ENCODE measurements at regions not wholly inside any gene's neighbourhood (a gene's known extent, or its start where the extent isn't known, plus 50 kb on each side); places are given as distances from the start of the nearest gene placed in this dataset.

- WGBS (ENCODE audit: extremely low coverage, insufficient coverage, low lambda C conversion rate), result no CpG with 5 or more reads among the region's 5 CpGs
Measured at GRCh38 chr6:22361576-22361975, 64.7 kb upstream of the PRL start.

GRCh38 chr6:22362361-22362760, 65.5 kb upstream of the PRL start:
- no peak overlapping the region for H3K4me3 ChIP-seq (ENCODE audit: low read length)
- no peak overlapping the region for H3K56ac ChIP-seq (ENCODE audit: low read length)
- no peak overlapping the region for H4K5ac ChIP-seq (ENCODE audit: low read length)
- H3K4me1 ChIP-seq (ENCODE audit: control insufficient read depth, low read depth, low read length), result no peaks in the 10 kb centered on the region
- H2BK15ac ChIP-seq (replicated peaks; ENCODE audit: low read depth), result no peak overlapping the region
- H3K4ac ChIP-seq (ENCODE audit: low read depth, low read length), result no peak overlapping the region
- H2BK120ac ChIP-seq (ENCODE audit: low read depth, low read length), result no peak overlapping the region
- no peak for DNase-seq
- H3K36me3 ChIP-seq (ENCODE audit: control insufficient read depth, insufficient read depth, low read length), result no peaks in the 10 kb centered on the region
- H3K79me1 ChIP-seq (ENCODE audit: low read length), result no peaks in the 10 kb centered on the region
- no peaks in the 10 kb centered on the region for H3K79me2 ChIP-seq (ENCODE audit: control insufficient read depth, insufficient read depth, low read length)
- no CpG with 5 or more reads among the region's 3 CpGs for WGBS (ENCODE audit: extremely low coverage, insufficient coverage, low lambda C conversion rate)
- H3K4me2 ChIP-seq (ENCODE audit: low read length), result no peak overlapping the region
- no peak overlapping the region for H3K18ac ChIP-seq (ENCODE audit: low read length)
- no peak overlapping the region for H3K23ac ChIP-seq (ENCODE audit: low read length)
- no peak overlapping the region for H3K27ac ChIP-seq (ENCODE audit: low read depth, low read length)
- no peak overlapping the region for H2BK5ac ChIP-seq (ENCODE audit: low read length)
- H3K9ac ChIP-seq (ENCODE audit: low read length), result no peak overlapping the region
- H3K27me3 ChIP-seq (ENCODE audit: insufficient read depth, low read length, poor library complexity), result no peaks in the 10 kb centered on the region
- no peak overlapping the region for H2AK5ac ChIP-seq (ENCODE audit: low read length)
- no peak overlapping the region for H4K8ac ChIP-seq (ENCODE audit: low read depth, low read length)

More at GRCh38 chr6:22361576-22361975, 64.7 kb upstream of the PRL start:
- Histone ChIP-seq H2AK5ac (ENCODE audit: low read length) (no peak overlapping the region), H3K4ac (ENCODE audit: low read depth, low read length) (no peak overlapping the region), H3K79me2 (ENCODE audit: control insufficient read depth, insufficient read depth, low read length) (no peaks in the 10 kb centered on the region), H3K27me3 (ENCODE audit: insufficient read depth, low read length, poor library complexity) (no peaks in the 10 kb centered on the region), H4K5ac (ENCODE audit: low read length) (no peak overlapping the region), H3K27ac (ENCODE audit: low read depth, low read length) (no peak overlapping the region), H3K79me1 (ENCODE audit: low read length) (no peaks in the 10 kb centered on the region), H2BK120ac (ENCODE audit: low read depth, low read length) (no peak overlapping the region), H3K9ac (ENCODE audit: low read length) (no peak overlapping the region), H3K18ac (ENCODE audit: low read length) (no peak overlapping the region), H3K4me1 (ENCODE audit: control insufficient read depth, low read depth, low read length) (no peaks in the 10 kb centered on the region), H4K8ac (ENCODE audit: low read depth, low read length) (no peak overlapping the region), H2BK5ac (ENCODE audit: low read length) (no peak overlapping the region), H3K4me3 (ENCODE audit: low read length) (no peak overlapping the region), H3K23ac (ENCODE audit: low read length) (no peak overlapping the region), H3K36me3 (ENCODE audit: control insufficient read depth, insufficient read depth, low read length) (no peaks in the 10 kb centered on the region), H2BK15ac (replicated peaks; ENCODE audit: low read depth) (no peak overlapping the region), H3K4me2 (ENCODE audit: low read length) (no peak overlapping the region), H3K56ac (ENCODE audit: low read length) (no peak overlapping the region)
- DNase-seq, result no peak

- Histone ChIP-seq H4K8ac (ENCODE audit: low read depth, low read length) (no peak overlapping the region), H2BK5ac (ENCODE audit: low read length) (no peak overlapping the region), H3K4me1 (ENCODE audit: control insufficient read depth, low read depth, low read length) (no peaks in the 10 kb centered on the region), H3K27ac (ENCODE audit: low read depth, low read length) (no peak overlapping the region), H2AK5ac (ENCODE audit: low read length) (no peak overlapping the region), H3K9ac (ENCODE audit: low read length) (no peak overlapping the region), H2BK120ac (ENCODE audit: low read depth, low read length) (no peak overlapping the region), H3K4me2 (ENCODE audit: low read length) (no peak overlapping the region), H3K27me3 (ENCODE audit: insufficient read depth, low read length, poor library complexity) (no peaks in the 10 kb centered on the region), H3K18ac (ENCODE audit: low read length) (no peak overlapping the region), H3K79me1 (ENCODE audit: low read length) (no peaks in the 10 kb centered on the region), H3K4ac (ENCODE audit: low read depth, low read length) (no peak overlapping the region), H4K5ac (ENCODE audit: low read length) (no peak overlapping the region), H2BK15ac (replicated peaks; ENCODE audit: low read depth) (no peak overlapping the region), H3K4me3 (ENCODE audit: low read length) (no peak overlapping the region), H3K36me3 (ENCODE audit: control insufficient read depth, insufficient read depth, low read length) (no peaks in the 10 kb centered on the region), H3K56ac (ENCODE audit: low read length) (no peak overlapping the region), H3K79me2 (ENCODE audit: control insufficient read depth, insufficient read depth, low read length) (no peaks in the 10 kb centered on the region), H3K23ac (ENCODE audit: low read length) (no peak overlapping the region)
- no CpG with 5 or more reads among the region's 1 CpG for WGBS (ENCODE audit: extremely low coverage, insufficient coverage, low lambda C conversion rate)
- no peak for DNase-seq
Measured at GRCh38 chr6:22363166-22363713, 66.4 kb upstream of the PRL start.

- H3K56ac ChIP-seq (ENCODE audit: low read length), result no peak overlapping the region
- DNase-seq, result no peak
- H3K4me2 ChIP-seq (ENCODE audit: low read length), result no peak overlapping the region
Measured at GRCh38 chr6:22363714-22364239, 66.9 kb upstream of the PRL start.

GRCh38 chr6:22364306-22364705, 67.5 kb upstream of the PRL start:
- Histone ChIP-seq H3K4ac (ENCODE audit: low read depth, low read length) (no peak overlapping the region), H3K27me3 (ENCODE audit: insufficient read depth, low read length, poor library complexity) (no peaks in the 10 kb centered on the region), H2BK120ac (ENCODE audit: low read depth, low read length) (no peak overlapping the region), H3K79me1 (ENCODE audit: low read length) (no peaks in the 10 kb centered on the region), H3K27ac (ENCODE audit: low read depth, low read length) (no peak overlapping the region), H3K4me3 (ENCODE audit: low read length) (no peak overlapping the region), H4K8ac (ENCODE audit: low read depth, low read length) (no peak overlapping the region), H3K4me1 (ENCODE audit: control insufficient read depth, low read depth, low read length) (no peaks in the 10 kb centered on the region), H3K4me2 (ENCODE audit: low read length) (no peak overlapping the region), H3K79me2 (ENCODE audit: control insufficient read depth, insufficient read depth, low read length) (no peaks in the 10 kb centered on the region), H2AK5ac (ENCODE audit: low read length) (no peak overlapping the region), H3K36me3 (ENCODE audit: control insufficient read depth, insufficient read depth, low read length) (no peaks in the 10 kb centered on the region), H2BK5ac (ENCODE audit: low read length) (no peak overlapping the region), H3K23ac (ENCODE audit: low read length) (no peak overlapping the region), H3K56ac (ENCODE audit: low read length) (no peak overlapping the region), H2BK15ac (replicated peaks; ENCODE audit: low read depth) (no peak overlapping the region), H3K9ac (ENCODE audit: low read length) (no peak overlapping the region), H4K5ac (ENCODE audit: low read length) (no peak overlapping the region), H3K18ac (ENCODE audit: low read length) (no peak overlapping the region)
- no peak for DNase-seq
- no CpG with 5 or more reads among the region's 2 CpGs for WGBS (ENCODE audit: extremely low coverage, insufficient coverage, low lambda C conversion rate)

More at GRCh38 chr6:22363714-22364239, 66.9 kb upstream of the PRL start:
- H3K4me3 ChIP-seq (ENCODE audit: low read length), result no peak overlapping the region
- no peak overlapping the region for H4K5ac ChIP-seq (ENCODE audit: low read length)
- WGBS (ENCODE audit: extremely low coverage, insufficient coverage, low lambda C conversion rate), result no CpG with 5 or more reads among the region's 4 CpGs
- no peak overlapping the region for H3K18ac ChIP-seq (ENCODE audit: low read length)
- H4K8ac ChIP-seq (ENCODE audit: low read depth, low read length), result no peak overlapping the region
- H2BK5ac ChIP-seq (ENCODE audit: low read length), result no peak overlapping the region
- no peaks in the 10 kb centered on the region for H3K79me1 ChIP-seq (ENCODE audit: low read length)
- no peak overlapping the region for H3K4ac ChIP-seq (ENCODE audit: low read depth, low read length)
- H2BK120ac ChIP-seq (ENCODE audit: low read depth, low read length), result no peak overlapping the region
- no peaks in the 10 kb centered on the region for H3K27me3 ChIP-seq (ENCODE audit: insufficient read depth, low read length, poor library complexity)
- no peaks in the 10 kb centered on the region for H3K4me1 ChIP-seq (ENCODE audit: control insufficient read depth, low read depth, low read length)
- no peaks in the 10 kb centered on the region for H3K79me2 ChIP-seq (ENCODE audit: control insufficient read depth, insufficient read depth, low read length)
- H2AK5ac ChIP-seq (ENCODE audit: low read length), result no peak overlapping the region
- H3K23ac ChIP-seq (ENCODE audit: low read length), result no peak overlapping the region
- H3K9ac ChIP-seq (ENCODE audit: low read length), result no peak overlapping the region
- H2BK15ac ChIP-seq (replicated peaks; ENCODE audit: low read depth), result no peak overlapping the region
- H3K36me3 ChIP-seq (ENCODE audit: control insufficient read depth, insufficient read depth, low read length), result no peaks in the 10 kb centered on the region
- no peak overlapping the region for H3K27ac ChIP-seq (ENCODE audit: low read depth, low read length)

GRCh38 chr6:22366214-22366613, 69.4 kb upstream of the PRL start:
- Histone ChIP-seq H2AK5ac (ENCODE audit: low read length) (no peak overlapping the region), H2BK5ac (ENCODE audit: low read length) (no peak overlapping the region), H3K36me3 (ENCODE audit: control insufficient read depth, insufficient read depth, low read length) (no peaks in the 10 kb centered on the region), H3K56ac (ENCODE audit: low read length) (no peak overlapping the region), H2BK15ac (replicated peaks; ENCODE audit: low read depth) (no peak overlapping the region), H3K27me3 (ENCODE audit: insufficient read depth, low read length, poor library complexity) (no peaks in the 10 kb centered on the region), H3K18ac (ENCODE audit: low read length) (no peak overlapping the region), H3K27ac (ENCODE audit: low read depth, low read length) (no peak overlapping the region), H3K4me2 (ENCODE audit: low read length) (no peak overlapping the region), H4K8ac (ENCODE audit: low read depth, low read length) (no peak overlapping the region), H3K4me3 (ENCODE audit: low read length) (no peak overlapping the region), H3K4ac (ENCODE audit: low read depth, low read length) (no peak overlapping the region), H3K9ac (ENCODE audit: low read length) (no peak overlapping the region), H2BK120ac (ENCODE audit: low read depth, low read length) (no peak overlapping the region), H3K23ac (ENCODE audit: low read length) (no peak overlapping the region), H4K5ac (ENCODE audit: low read length) (no peak overlapping the region), H3K79me2 (ENCODE audit: control insufficient read depth, insufficient read depth, low read length) (no peaks in the 10 kb centered on the region), H3K79me1 (ENCODE audit: low read length) (no peaks in the 10 kb centered on the region), H3K4me1 (ENCODE audit: control insufficient read depth, low read depth, low read length) (no peaks in the 10 kb centered on the region)
- no CpG with 5 or more reads among the region's 4 CpGs for WGBS (ENCODE audit: extremely low coverage, insufficient coverage, low lambda C conversion rate)
- DNase-seq, result no peak
